Bronchial epithelial cell (primary cell): ENCODE measurements at regions not wholly inside any gene's neighbourhood (a gene's known extent, or its start where the extent isn't known, plus 50 kb on each side); places are given as distances from the start of the nearest gene placed in this dataset.
A peak's percentile ranks its signal among the peaks of the same experiment; 100 is the strongest.

Experiments used
- DNase-seq: peaks from one replicate; pipeline ENCODE4 v3.0.0-alpha.2; 2010; ENCODE audit warnings: low read depth
- FAIRE-seq: peaks from 2 replicates; lab custom pipeline; 2011; peaks lifted over from hg19 to GRCh38; lab: Jason Lieb, UNC
- H3K27me3 ChIP-seq: 2 replicates; pipeline ENCODE4 v1.5.1; 2011; ENCODE audit warnings: low read length; ENCODE audit not compliant: control insufficient read depth, insufficient read depth
- H3K36me3 ChIP-seq: 2 replicates; pipeline ENCODE4 v1.5.1; 2011; ENCODE audit warnings: low read length; ENCODE audit not compliant: control insufficient read depth, insufficient read depth
- H3K4me3 ChIP-seq: 2 replicates; pipeline ENCODE4 v1.5.1; 2011; ENCODE audit warnings: mild to moderate bottlenecking, low read depth, low read length, control low read depth
- TF ChIP-seq, protein P1 (sequence below): IDR thresholded peaks from 2 replicates; pipeline ENCODE4 v1.5.1; 2011; ENCODE audit warnings: mild to moderate bottlenecking, moderate library complexity, low read length, control low read depth, inconsistent platforms; ENCODE audit not compliant: insufficient read depth, severe bottlenecking

DNA sequence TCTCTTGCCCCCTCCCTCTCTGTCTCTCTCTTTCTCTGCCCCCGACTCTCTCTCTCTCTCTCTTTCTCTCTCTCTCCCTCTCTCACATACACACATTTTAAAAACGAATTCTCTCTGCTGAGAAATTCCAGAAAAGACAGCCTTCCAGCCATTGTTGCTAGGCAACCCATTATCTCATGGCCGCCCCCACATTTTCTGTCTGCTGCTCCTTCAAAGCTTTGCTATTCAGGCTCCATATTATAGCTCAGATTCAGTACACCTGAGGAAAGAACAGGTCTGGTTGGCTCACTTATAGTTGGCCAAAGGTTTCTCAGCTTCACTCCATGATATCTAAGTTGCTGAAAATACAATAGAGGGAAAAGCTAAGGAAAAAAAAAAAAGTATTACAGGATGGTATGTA, 174.4 kb upstream of the RADX start:
- Histone ChIP-seq H3K27me3 (no peaks in the 10 kb centered on the region), H3K36me3 (no peaks in the 10 kb centered on the region), H3K4me3 (no peak overlapping the region)
- TF ChIP-seq, protein P1, sequence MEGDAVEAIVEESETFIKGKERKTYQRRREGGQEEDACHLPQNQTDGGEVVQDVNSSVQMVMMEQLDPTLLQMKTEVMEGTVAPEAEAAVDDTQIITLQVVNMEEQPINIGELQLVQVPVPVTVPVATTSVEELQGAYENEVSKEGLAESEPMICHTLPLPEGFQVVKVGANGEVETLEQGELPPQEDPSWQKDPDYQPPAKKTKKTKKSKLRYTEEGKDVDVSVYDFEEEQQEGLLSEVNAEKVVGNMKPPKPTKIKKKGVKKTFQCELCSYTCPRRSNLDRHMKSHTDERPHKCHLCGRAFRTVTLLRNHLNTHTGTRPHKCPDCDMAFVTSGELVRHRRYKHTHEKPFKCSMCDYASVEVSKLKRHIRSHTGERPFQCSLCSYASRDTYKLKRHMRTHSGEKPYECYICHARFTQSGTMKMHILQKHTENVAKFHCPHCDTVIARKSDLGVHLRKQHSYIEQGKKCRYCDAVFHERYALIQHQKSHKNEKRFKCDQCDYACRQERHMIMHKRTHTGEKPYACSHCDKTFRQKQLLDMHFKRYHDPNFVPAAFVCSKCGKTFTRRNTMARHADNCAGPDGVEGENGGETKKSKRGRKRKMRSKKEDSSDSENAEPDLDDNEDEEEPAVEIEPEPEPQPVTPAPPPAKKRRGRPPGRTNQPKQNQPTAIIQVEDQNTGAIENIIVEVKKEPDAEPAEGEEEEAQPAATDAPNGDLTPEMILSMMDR, result no peak
- no peak for FAIRE-seq
- no peak for DNase-seq

DNA sequence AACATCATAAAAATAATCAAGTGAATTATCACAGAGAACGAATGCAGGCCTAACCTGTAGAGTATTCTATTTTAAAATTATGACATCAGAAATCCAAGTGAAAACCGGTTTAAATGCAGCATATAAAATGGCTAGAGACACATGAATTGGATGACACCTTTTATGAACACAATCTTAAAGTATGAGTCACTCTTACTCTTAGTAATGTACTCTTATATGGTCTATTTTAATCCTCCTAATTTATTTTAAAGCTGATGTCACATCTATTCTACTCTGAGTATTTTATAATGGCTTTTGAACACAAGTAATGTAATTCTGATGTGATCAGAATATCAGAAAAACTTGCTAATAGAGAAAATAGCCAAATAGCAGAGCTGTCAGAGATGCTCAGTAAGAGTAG, 161.4 kb upstream of the RADX start:
- H3K36me3 ChIP-seq, result no peaks in the 10 kb centered on the region
- no peak for FAIRE-seq

DNA sequence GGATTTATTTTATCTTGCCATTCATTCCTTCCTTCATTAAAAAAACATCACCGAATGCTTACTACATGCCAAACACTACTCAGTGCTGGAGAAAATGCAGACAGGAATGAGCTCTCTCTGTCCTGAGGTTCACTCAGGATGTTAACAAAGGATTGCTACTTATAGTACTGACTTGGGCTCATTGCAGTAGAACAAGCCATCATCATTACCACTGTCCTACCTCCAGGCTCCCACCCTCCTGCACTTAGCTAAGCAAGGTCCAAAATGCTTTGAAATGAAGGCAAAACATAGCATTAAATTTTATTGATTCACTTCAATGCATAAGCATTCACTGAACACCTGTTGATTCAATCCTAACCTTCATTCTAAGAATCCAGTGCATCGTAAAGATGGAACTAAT, 159.8 kb upstream of the RADX start:
- DNase-seq (no peak), FAIRE-seq (no peak)
- Histone ChIP-seq H3K36me3 (no peaks in the 10 kb centered on the region), H3K4me3 (no peak overlapping the region), H3K27me3 (no peaks in the 10 kb centered on the region)
- TF ChIP-seq, protein P1, result no peak

More for the DNA sequence above, 161.4 kb upstream of the RADX start:
- Histone ChIP-seq H3K4me3 (no peak overlapping the region), H3K27me3 (no peaks in the 10 kb centered on the region)
- peak; percentile 13 for DNase-seq
- TF ChIP-seq, protein P1, result no peak

DNA sequence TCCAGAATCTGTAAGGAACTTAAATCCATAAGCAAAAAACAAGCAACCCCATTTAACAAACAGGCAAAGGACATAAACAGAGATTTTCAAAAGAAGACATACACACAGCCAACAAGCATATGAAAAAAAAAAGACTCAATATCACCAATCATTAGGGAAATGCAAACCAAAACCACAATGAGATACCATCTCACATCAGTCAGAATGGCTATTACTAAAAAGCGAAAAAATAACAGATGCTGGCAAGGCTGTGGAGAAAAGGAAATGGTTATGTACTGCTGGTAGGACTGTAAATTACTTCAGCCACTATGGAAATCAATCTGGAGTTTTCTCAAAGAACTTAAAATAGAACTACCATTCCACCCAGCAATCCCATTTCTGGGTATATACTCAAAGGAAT, 156.8 kb upstream of the RADX start:
- FAIRE-seq (no peak), DNase-seq (no peak)
- H3K36me3 ChIP-seq, result no peaks in the 10 kb centered on the region
- TF ChIP-seq, protein P1, result no peak
- H3K27me3 ChIP-seq, result no peaks in the 10 kb centered on the region
- H3K4me3 ChIP-seq, result no peak overlapping the region

DNA sequence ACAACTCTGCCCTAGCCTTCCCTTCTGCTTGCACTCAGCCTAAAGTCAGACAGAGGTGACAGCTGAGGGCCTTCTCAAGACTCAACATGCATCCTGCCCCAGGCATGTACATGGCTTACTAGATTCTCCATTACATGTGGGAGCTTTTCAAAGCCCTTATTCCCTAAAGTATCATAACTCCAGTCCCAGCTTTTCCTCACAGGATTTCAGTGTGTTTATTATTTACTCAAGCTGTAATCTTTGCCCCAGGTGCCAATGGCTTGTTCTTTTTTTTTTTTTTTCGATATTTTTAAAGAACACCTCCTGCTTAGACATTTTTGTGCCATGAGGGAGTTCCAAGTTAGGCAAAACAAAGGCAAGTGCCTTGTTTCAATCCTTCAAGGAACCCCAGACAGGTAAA, 154.0 kb upstream of the RADX start:
- DNase-seq (peak; percentile 38), FAIRE-seq (no peak)
- Histone ChIP-seq H3K27me3 (no peaks in the 10 kb centered on the region), H3K36me3 (no peaks in the 10 kb centered on the region), H3K4me3 (no peak overlapping the region)
- TF ChIP-seq, protein P1, result no peak

DNA sequence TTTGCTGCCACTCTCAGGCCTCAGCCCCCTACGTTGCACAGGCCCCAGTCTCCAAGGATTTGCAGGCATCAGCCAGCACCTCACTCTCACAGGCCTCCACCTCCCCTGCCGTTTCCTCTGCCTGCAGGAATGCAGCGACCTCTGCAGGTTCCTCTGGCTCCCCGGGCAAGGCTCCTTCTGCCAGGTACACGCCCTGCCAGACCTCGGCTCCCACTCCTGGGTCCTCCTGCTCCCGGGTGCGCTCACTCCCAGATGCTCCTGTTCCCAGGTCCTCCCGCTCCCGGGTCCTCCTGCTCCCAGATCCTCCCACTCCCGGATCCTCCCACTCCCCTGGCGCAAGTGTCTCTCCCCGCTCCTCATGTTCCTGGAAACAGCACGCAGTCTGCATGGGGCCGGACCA, 144.4 kb upstream of the RADX start:
- Histone ChIP-seq H3K4me3 (no peak overlapping the region), H3K27me3 (no peaks in the 10 kb centered on the region), H3K36me3 (no peaks in the 10 kb centered on the region)
- FAIRE-seq (no peak), DNase-seq (no peak)
- TF ChIP-seq, protein P1, result no peak
